ENCODE measurements at regions not wholly inside any gene's neighbourhood (a gene's known extent, or its start where the extent isn't known, plus 50 kb on each side); places are given as distances from the start of the nearest gene placed in this dataset.
"Not testable (repeated sequence)": the region's sequence is repeated elsewhere in the genome, so short reads cannot be mapped to it uniquely, and the experiment has no call there.

DNA sequence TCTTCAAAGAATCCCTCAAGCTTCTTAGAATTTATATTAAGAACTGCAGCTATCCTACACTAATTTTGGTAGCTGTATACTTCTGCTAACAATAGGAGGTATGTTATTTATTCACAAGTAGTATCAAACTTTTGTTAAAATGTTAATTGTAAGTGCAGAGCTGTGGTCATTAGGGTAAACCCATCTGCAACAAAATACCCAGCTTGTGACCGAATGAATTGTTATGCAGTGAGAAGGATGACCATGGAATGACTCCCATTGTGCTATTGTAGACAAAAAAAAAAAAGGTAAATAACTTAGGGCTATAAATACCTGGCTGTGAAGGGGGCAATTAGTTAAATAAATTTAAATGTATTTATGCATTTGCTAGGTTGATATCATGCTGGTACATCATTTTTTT is 186.1 kb downstream of the ADCYAP1 start:
- Histone ChIP-seq H3K4me3 (ENCODE audit: insufficient read depth, low read depth, low read length) (no peak overlapping the region), H3K27me3 (ENCODE audit: control insufficient read depth, insufficient read depth, low read length) (no peaks in the 10 kb centered on the region), H3K36me3 (replicated peaks; ENCODE audit: control insufficient read depth, insufficient read depth, low read length) (no peaks in the 10 kb centered on the region)
- no peak for DNase-seq

DNA sequence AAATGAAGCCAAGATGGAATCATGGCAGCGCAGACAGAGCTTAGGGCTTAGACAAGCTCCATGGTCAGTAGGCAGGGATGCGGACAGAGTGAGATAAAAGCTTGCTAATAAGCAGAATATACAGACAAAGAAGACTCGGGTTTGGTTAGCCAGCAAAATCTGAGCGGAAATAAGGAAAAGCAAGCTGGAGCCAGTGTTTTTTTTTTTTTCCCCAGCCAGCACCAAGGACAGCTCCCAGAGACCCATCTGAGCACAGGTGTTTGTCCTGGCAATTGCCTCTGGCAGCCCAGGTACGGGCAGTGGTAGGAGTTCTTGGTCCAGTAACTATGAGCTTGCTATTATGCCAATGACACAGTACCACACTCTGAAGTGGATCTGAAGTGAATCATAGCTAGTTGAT is 187.6 kb downstream of the ADCYAP1 start:
- Histone ChIP-seq H3K36me3 (replicated peaks; ENCODE audit: control insufficient read depth, insufficient read depth, low read length) (no peaks in the 10 kb centered on the region), H3K27me3 (ENCODE audit: control insufficient read depth, insufficient read depth, low read length) (no peaks in the 10 kb centered on the region), H3K4me3 (ENCODE audit: insufficient read depth, low read depth, low read length) (no peak overlapping the region)
- peak; percentile 49 for DNase-seq

DNA sequence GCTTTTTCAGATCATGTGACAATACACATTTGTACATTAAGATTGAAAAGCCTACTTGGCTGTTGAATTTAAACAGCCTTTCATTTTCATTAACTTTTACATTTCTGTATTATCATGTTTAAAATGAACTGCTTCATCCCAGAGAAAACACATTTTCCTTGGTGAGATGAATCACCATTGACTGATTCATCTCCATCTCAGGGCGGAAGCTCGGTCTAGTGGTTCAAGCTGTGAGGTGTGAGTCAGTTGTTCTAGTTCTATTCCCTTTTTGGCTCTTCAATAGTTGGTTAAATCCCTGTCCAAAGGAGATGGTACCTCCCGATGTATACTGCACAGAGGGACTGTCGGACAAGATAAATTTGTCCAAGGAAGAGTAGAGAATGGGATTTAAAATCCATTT is 189.7 kb downstream of the ADCYAP1 start:
- no peaks in the 10 kb centered on the region for H3K27me3 ChIP-seq (ENCODE audit: control insufficient read depth, insufficient read depth, low read length)
- no peaks in the 10 kb centered on the region for H3K36me3 ChIP-seq (replicated peaks; ENCODE audit: control insufficient read depth, insufficient read depth, low read length)

DNA sequence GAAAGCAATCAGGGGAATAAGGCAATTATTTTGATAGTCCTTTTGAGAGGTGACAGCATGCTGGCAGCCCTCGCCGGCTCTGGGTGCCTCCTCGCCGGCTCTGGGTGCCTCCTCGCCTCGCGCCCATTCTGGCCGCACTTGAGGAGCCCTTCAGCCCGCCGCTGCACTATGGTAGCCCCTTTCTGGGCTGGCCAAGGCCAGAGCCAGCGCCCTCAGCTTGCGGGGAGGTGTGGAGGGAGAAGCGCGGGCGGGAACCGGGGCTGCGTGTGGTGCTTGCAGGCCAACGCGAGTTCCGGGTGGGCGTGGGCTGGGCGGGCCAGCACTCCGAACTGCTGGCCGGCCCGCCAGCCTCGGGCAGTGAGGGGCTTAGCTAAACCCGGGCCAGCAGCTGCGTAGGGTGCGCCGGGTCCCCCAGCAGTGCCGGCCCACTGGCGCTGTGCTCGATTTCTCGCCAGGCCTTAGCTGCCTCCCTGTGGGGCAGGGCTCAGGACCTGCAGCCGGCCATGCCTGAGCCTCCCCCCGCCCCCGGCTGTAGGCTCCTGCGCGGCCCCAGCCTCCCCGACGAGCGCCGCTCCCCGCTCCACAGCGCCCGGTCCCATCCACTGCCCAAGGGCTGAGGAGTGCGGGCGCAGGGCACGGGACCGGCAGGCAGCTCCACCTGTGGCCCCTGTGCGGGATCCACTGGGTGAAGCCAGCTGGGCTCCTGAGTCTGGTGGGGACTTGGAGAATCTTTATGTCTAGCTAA is 193.5 kb downstream of the ADCYAP1 start:
- not testable (repeated sequence) for H3K36me3 ChIP-seq (replicated peaks; ENCODE audit: control insufficient read depth, insufficient read depth, low read length); H3K27me3 ChIP-seq (ENCODE audit: control insufficient read depth, insufficient read depth, low read length); H3K4me3 ChIP-seq (ENCODE audit: insufficient read depth, low read depth, low read length); DNase-seq

More for the DNA sequence above, 189.7 kb downstream of the ADCYAP1 start:
- DNase-seq = no peak
- no peak overlapping the region for H3K4me3 ChIP-seq (ENCODE audit: insufficient read depth, low read depth, low read length)

DNA sequence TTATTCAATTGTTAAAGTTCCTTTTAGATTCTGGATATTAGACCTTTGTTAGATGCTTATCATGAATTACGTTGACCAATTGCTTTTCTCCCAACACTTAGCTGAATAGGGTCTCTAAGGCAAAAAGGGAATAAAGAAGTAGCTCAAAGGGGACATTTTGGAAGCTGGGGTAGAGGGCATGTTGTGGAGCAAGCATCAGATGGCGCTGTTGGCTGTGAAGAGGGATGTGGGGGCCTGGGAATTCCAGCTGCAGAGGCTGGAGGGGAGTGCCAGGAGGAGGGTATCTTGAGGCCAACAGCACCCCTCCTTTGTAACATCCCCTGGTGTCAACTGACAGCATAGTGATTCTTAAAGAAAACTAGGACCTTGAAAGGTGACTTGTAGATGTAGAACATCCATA is 198.2 kb downstream of the ADCYAP1 start:
- H3K36me3 ChIP-seq (replicated peaks; ENCODE audit: control insufficient read depth, insufficient read depth, low read length) = no peaks in the 10 kb centered on the region
- no peak overlapping the region for H3K4me3 ChIP-seq (ENCODE audit: insufficient read depth, low read depth, low read length)
- DNase-seq = peak; percentile 23
- H3K27me3 ChIP-seq (ENCODE audit: control insufficient read depth, insufficient read depth, low read length) = no peaks in the 10 kb centered on the region

DNA sequence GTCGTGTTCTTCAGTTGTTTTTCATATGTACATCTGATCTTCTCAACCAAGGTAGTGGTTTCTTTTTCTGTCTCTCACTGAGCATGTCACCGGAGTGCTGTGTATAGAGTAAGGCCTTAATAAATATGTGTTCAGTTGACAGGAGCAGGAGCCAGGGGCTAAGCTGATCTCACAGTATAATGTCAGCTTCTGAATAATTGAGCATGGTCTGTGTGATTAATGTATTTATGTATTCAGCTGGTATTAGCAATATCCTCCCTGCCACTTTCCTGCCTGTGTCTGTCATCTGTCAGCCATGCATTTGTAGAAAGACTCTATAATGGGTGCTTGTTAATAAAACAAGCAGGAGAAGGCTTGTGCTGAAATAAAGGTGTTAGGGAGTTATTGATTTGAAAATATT is 198.9 kb downstream of the ADCYAP1 start:
- Histone ChIP-seq H3K4me3 (ENCODE audit: insufficient read depth, low read depth, low read length) (no peak overlapping the region), H3K36me3 (replicated peaks; ENCODE audit: control insufficient read depth, insufficient read depth, low read length) (no peaks in the 10 kb centered on the region), H3K27me3 (ENCODE audit: control insufficient read depth, insufficient read depth, low read length) (no peaks in the 10 kb centered on the region)
- DNase-seq = no peak

DNA sequence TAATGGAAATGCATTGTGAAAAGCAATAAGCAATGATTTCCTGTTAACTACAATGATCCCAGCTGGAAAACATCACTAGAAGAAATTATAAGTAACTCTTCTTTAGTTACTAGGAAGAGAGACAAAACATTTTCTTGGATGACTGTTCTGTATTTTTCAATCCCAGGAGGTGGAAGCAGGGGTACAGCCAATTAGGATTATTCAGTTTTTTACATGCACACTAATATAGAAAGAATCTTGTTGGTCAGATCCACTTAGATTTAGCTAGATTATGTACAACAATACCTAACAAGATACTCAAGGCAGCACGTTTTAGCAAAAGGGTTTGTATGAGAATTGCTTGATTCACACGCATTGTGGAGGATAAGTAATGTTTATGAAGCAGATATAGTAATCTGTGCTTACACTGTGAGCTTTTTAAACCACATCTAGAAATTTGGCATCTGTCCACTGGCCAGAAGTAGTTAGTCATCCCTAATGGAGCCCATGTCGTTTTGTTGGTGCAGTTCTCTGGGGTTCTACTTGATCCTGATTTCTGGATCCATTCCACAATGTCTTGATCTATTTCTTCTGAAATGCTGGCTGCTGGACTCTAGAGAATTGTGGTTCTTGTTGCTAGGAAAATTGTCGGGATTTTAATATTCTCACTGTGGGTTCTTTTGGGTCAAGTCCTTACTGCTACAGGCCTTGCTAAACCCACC is 199.7 kb downstream of the ADCYAP1 start:
- DNase-seq = no peak
- Histone ChIP-seq H3K36me3 (replicated peaks; ENCODE audit: control insufficient read depth, insufficient read depth, low read length) (no peaks in the 10 kb centered on the region), H3K4me3 (ENCODE audit: insufficient read depth, low read depth, low read length) (no peak overlapping the region), H3K27me3 (ENCODE audit: control insufficient read depth, insufficient read depth, low read length) (no peaks in the 10 kb centered on the region)

DNA sequence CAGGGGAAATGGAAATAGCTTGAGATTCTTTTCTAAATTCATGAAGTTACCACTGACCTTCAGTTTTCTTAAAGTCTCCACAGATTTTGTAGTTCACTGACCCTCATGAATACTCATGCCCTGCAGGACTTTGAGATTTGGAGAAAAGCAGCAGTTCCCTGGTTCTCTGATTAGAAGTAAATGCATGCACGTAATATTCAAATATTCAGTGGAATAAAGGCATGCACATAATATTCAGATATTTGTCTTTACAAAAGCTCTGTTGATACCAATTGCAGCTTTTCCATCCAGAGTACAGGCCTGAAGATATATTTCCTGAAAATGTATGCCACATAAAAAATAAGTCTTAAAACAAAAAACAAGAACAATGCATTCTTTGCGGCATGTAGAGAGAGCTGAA is 219.8 kb downstream of the ADCYAP1 start:
- Histone ChIP-seq H3K27me3 (ENCODE audit: control insufficient read depth, insufficient read depth, low read length) (no peaks in the 10 kb centered on the region), H3K4me3 (ENCODE audit: insufficient read depth, low read depth, low read length) (no peak overlapping the region), H3K36me3 (replicated peaks; ENCODE audit: control insufficient read depth, insufficient read depth, low read length) (no peaks in the 10 kb centered on the region)
- no peak for DNase-seq

DNA sequence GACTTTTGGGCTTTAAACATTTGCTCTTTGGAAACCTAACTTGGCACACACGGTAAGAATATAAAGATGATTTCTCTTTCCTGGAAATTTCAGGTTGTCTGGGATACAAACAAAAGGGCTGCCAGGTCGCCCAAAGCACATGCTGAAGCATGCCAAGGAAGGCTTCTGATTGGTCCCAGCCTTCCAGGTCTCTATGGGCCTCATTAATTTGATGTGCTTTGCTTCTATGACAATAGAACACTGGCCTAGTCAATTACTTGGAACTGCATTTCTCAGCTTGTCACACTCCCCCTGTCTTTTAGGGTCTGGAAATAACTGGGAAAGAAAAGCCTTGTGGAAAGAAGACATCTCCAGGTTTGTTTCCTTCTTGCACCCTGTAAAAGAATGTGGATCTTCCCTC is 228.9 kb downstream of the ADCYAP1 start:
- no peaks in the 10 kb centered on the region for H3K27me3 ChIP-seq (ENCODE audit: control insufficient read depth, insufficient read depth, low read length)
- no peaks in the 10 kb centered on the region for H3K36me3 ChIP-seq (replicated peaks; ENCODE audit: control insufficient read depth, insufficient read depth, low read length)
- H3K4me3 ChIP-seq (ENCODE audit: insufficient read depth, low read depth, low read length) = no peak overlapping the region
- no peak for DNase-seq

DNA sequence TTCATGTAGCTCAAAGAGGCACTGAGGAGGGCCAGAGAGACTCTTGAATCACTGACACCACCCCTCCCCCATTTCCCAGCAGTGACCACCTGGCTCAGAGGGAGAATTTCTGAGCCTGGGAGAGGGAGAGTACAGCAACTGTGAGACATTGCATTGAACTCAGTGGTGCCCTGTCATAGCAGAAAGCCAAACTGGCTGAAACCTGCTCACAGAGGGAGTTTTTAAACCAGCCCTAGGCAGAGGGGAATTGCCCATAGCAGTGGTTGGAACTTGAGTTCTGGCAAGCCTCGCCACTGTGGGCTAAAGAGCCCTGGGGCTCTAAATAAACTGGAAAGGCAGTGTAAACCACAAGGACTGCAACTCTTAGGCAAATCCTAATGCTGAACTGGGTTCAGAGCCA is 243.1 kb downstream of the ADCYAP1 start:
- Histone ChIP-seq H3K4me3 (ENCODE audit: insufficient read depth, low read depth, low read length) (no peak overlapping the region), H3K27me3 (ENCODE audit: control insufficient read depth, insufficient read depth, low read length) (no peaks in the 10 kb centered on the region), H3K36me3 (replicated peaks; ENCODE audit: control insufficient read depth, insufficient read depth, low read length) (no peaks in the 10 kb centered on the region)
- DNase-seq = peak; percentile 2

DNA sequence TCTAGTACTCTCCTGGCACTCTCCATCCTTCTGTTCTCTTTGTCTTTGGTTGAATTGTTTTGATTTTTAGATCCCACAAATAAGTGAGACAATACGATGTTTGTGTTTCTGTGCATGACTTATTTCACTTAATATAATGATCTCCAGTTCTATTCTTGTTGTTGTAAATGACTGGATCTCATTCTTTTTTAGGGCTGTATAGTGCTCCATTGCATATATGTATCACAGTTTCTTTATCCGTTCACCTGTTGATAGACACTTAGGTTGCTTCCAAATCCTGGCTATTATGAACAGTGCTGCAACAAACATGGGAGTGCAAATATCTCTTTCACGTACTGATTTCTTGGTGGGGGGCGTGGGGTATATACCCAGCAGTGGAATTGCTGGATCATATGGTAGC is 245.0 kb downstream of the ADCYAP1 start:
- H3K36me3 ChIP-seq (replicated peaks; ENCODE audit: control insufficient read depth, insufficient read depth, low read length) = no peaks in the 10 kb centered on the region
- H3K27me3 ChIP-seq (ENCODE audit: control insufficient read depth, insufficient read depth, low read length) = no peaks in the 10 kb centered on the region
- no peak for DNase-seq
- H3K4me3 ChIP-seq (ENCODE audit: insufficient read depth, low read depth, low read length) = no peak overlapping the region

DNA sequence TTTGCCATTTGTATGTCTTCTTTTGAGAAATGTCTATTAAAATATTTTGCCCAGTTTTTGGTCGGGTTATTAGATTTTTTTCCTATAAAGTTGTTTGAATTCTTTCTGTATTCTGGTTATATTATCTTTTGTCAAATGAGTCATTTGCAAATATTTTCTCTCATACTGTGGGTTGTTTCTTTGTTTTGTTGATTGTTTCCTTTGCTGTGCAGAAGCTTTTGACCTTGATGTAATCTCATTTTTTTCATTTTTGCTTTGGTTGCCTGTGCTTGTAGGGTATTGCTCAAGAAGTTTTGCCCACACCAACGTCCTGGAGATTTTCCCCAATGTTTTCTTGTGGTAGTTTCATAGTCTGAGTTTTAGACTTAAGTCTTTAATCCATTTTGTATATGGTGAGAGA is 245.7 kb downstream of the ADCYAP1 start:
- Histone ChIP-seq H3K4me3 (ENCODE audit: insufficient read depth, low read depth, low read length) (no peak overlapping the region), H3K36me3 (replicated peaks; ENCODE audit: control insufficient read depth, insufficient read depth, low read length) (no peaks in the 10 kb centered on the region), H3K27me3 (ENCODE audit: control insufficient read depth, insufficient read depth, low read length) (no peaks in the 10 kb centered on the region)
- DNase-seq = no peak

DNA sequence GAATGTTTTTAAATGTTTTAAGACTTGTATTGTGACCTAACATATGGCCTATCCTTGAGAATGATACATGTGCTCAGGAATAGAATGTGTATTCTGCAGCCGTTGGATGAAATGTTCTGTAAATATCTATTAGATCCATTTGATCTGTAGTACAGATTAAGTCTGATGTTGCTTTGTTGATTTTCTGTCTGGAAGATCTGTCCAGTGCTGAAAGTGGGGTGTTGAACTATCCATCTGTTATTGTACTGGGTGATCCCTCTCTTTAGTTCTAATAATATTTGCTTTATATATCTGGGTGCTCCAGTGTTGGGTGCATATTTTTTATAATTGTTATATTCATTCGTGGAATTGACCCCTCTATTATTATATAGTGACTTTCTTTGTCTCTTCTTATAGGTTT is 248.3 kb downstream of the ADCYAP1 start:
- not testable (repeated sequence) for H3K27me3 ChIP-seq (ENCODE audit: control insufficient read depth, insufficient read depth, low read length); DNase-seq; H3K4me3 ChIP-seq (ENCODE audit: insufficient read depth, low read depth, low read length); H3K36me3 ChIP-seq (replicated peaks; ENCODE audit: control insufficient read depth, insufficient read depth, low read length)

DNA sequence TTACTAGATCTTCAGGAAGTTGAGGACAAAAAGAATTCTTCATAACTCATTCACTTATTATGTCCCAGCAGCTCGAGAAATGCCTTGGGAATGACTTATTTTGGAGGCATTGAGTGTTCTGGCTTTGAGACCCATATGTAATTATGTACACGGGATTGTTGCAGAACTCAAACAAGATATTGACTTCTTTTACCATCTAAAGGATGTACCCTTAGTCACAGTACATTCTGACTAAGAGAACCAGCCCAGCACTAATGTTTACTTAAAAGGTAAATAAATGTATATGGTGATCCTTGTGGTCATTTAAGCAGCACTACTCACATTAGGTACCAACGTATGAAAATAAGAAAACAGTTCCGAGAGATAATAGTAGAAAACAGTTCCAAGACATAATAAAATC is 268.9 kb downstream of the ADCYAP1 start:
- no peak overlapping the region for H3K4me3 ChIP-seq (ENCODE audit: insufficient read depth, low read depth, low read length)
- DNase-seq = no peak
- H3K36me3 ChIP-seq (replicated peaks; ENCODE audit: control insufficient read depth, insufficient read depth, low read length) = no peaks in the 10 kb centered on the region
- no peaks in the 10 kb centered on the region for H3K27me3 ChIP-seq (ENCODE audit: control insufficient read depth, insufficient read depth, low read length)

DNA sequence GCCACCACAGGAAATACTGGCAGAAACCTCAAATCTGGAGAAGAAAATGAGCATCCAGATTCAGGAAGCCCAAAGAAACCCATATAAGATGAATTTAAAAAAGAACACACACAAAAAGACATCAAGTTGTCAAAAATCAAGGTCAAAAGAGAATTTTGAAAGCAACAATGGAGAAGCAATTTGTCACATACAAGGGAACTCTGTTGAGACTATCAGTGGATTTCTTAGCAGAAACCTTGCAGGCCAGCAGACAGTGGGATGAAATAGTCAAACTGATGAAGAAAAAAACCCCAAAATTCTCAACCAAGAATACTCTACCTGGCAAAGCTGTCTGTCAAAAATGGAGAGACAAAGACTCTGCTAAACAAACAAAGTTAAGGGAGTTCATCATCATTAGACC is 272.6 kb downstream of the ADCYAP1 start:
- no peak for DNase-seq
- Histone ChIP-seq H3K27me3 (ENCODE audit: control insufficient read depth, insufficient read depth, low read length) (no peaks in the 10 kb centered on the region), H3K4me3 (ENCODE audit: insufficient read depth, low read depth, low read length) (no peak overlapping the region), H3K36me3 (replicated peaks; ENCODE audit: control insufficient read depth, insufficient read depth, low read length) (no peaks in the 10 kb centered on the region)

Measured in H7 (cell line).